ENCODE measurements at regions not wholly inside any gene's neighbourhood (a gene's known extent, or its start where the extent isn't known, plus 50 kb on each side); places are given as distances from the start of the nearest gene placed in this dataset.

GRCh38 chr6:91646649-91647048 lies 1059.8 kb upstream of the MAP3K7 start:
- Histone ChIP-seq H4K8ac (replicated peaks; ENCODE audit: insufficient read length, low read depth, low read length) (no peak overlapping the region), H3K27me3 (ENCODE audit: insufficient read depth, low read length) (no peaks in the 10 kb centered on the region), H2BK12ac (ENCODE audit: insufficient read length, low read depth, low read length) (no peak overlapping the region), H2BK120ac (ENCODE audit: low read depth, low read length, poor library complexity, severe bottlenecking) (no peak overlapping the region), H3K23ac (ENCODE audit: insufficient read length, low read depth, low read length) (no peak overlapping the region), H3K4me1 (ENCODE audit: insufficient read depth, low read length) (no peaks in the 10 kb centered on the region), H3T11ph (ENCODE audit: low read length) (no peak overlapping the region), H3K79me2 (ENCODE audit: insufficient read depth, low read length) (no peaks in the 10 kb centered on the region), H2BK5ac (ENCODE audit: insufficient read length, low read length) (no peak overlapping the region), H3K4me2 (ENCODE audit: insufficient read depth, insufficient read length, low read length) (no peak overlapping the region), H3K56ac (ENCODE audit: insufficient read length, low read depth, low read length) (no peak overlapping the region), H2AK5ac (ENCODE audit: insufficient read length, low read length) (no peak overlapping the region), H2BK20ac (ENCODE audit: low read depth, low read length, poor library complexity, severe bottlenecking) (no peak overlapping the region), H3K9ac (ENCODE audit: extremely low read depth, insufficient read length, low read length) (no peak overlapping the region), H3K27ac (ENCODE audit: insufficient read length, low read depth, low read length) (no peak overlapping the region), H3K79me1 (ENCODE audit: insufficient read depth, low read depth, low read length, poor library complexity, severe bottlenecking) (no peaks in the 10 kb centered on the region), H3K18ac (ENCODE audit: insufficient read length, low read depth, low read length) (no peak overlapping the region), H2BK15ac (ENCODE audit: low read depth, low read length) (no peak overlapping the region), H3K4ac (ENCODE audit: low read depth, low read length) (no peak overlapping the region), H2AFZ (ENCODE audit: low read length) (no peak overlapping the region), H4K91ac (ENCODE audit: insufficient read length, low read depth, low read length) (no peak overlapping the region), H3K23me2 (ENCODE audit: insufficient read length, low read depth, low read length, poor library complexity, severe bottlenecking) (no peaks in the 10 kb centered on the region), H4K20me1 (ENCODE audit: control insufficient read depth, insufficient read depth, insufficient read length) (no peaks in the 10 kb centered on the region), H3K14ac (ENCODE audit: insufficient read depth, low read length) (no peak overlapping the region), H3K9me3 (ENCODE audit: control insufficient read depth, low read depth, low read length) (no peaks in the 10 kb centered on the region), H4K5ac (ENCODE audit: insufficient read length, low read depth, low read length) (no peak overlapping the region)
- Mint-ChIP-seq H3K27ac (no peak overlapping the region), H3K4me3 (no peak overlapping the region), H3K36me3 (ENCODE audit: insufficient read depth in 1 of 3, low read depth in 3 of 3) (peaks cover 0 to 3% (median 0%) of the 10 kb centered on the region in 3 experiments; a peak in 2 of 7 replicates), H3K27me3 (ENCODE audit: low read depth) (no peaks in the 10 kb centered on the region), H3K9me3 (no peaks in the 10 kb centered on the region; a peak in 1 of 5 replicates), H3K4me1 (no peaks in the 10 kb centered on the region)
- DNase-seq, result no peak
- WGBS (ENCODE audit: extremely low coverage, insufficient read length, low lambda C conversion rate), result no CpG with 5 or more reads among the region's 1 CpG
- TF ChIP-seq CTCF (conservative IDR thresholded peaks at IDR 0.05), result no peak

All from H9 (cell line).